ENCODE measurements at regions not wholly inside any gene's neighbourhood (a gene's known extent, or its start where the extent isn't known, plus 50 kb on each side); places are given as distances from the start of the nearest gene placed in this dataset.

GRCh38 chr4:57249083-57249482, 138.9 kb upstream of the IGFBP7 start:
- POLR2A ChIA-PET: no interaction called here

GRCh38 chr4:57243076-57243475, 132.9 kb upstream of the IGFBP7 start:
- intact Hi-C loops (cut with DNase I, micrococcal nuclease): no loop called here
- Histone ChIP-seq H3K4me3 (ENCODE audit: low read length) (no peak overlapping the region), H3K36me3 (ENCODE audit: insufficient read depth, low read length) (no peaks in the 10 kb centered on the region), H3K9me3 (ENCODE audit: control insufficient read depth in 1 of 2, insufficient read depth in 1 of 2, low read length in 2 of 2) (no peaks in the 10 kb centered on the region), H3K27ac (ENCODE audit: low read depth in 1 of 2, low read length in 2 of 2) (no peak overlapping the region), H3K27me3 (ENCODE audit: control insufficient read depth in 1 of 2, insufficient read depth in 2 of 2, low read length in 2 of 2) (no peaks in the 10 kb centered on the region), H3K4me1 (ENCODE audit: insufficient read depth, low read length) (no peaks in the 10 kb centered on the region)
- CTCF ChIA-PET: no interaction called here
- Mint-ChIP-seq H3K4me3 (no peak overlapping the region), H3K27ac (no peak overlapping the region), H3K9me3 (no peaks in the 10 kb centered on the region), H3K4me1 (ENCODE audit: low read depth) (no peaks in the 10 kb centered on the region), H3K27me3 (peaks cover 3% of the 10 kb centered on the region), H3K36me3 (ENCODE audit: low read depth) (no peaks in the 10 kb centered on the region)
- TF ChIP-seq CTCF (IDR thresholded peaks at IDR 0.05): no peak
- ATAC-seq (ENCODE audit: poor library complexity): no peak
- POLR2A ChIA-PET: no interaction called here
- DNase-seq: no peak

More at GRCh38 chr4:57249083-57249482, 138.9 kb upstream of the IGFBP7 start:
- Histone ChIP-seq H3K4me3 (ENCODE audit: low read length) (no peak overlapping the region), H3K36me3 (ENCODE audit: insufficient read depth, low read length) (no peaks in the 10 kb centered on the region), H3K4me1 (ENCODE audit: insufficient read depth, low read length) (no peaks in the 10 kb centered on the region), H3K9me3 (ENCODE audit: control insufficient read depth in 1 of 2, insufficient read depth in 1 of 2, low read length in 2 of 2) (no peaks in the 10 kb centered on the region), H3K27ac (ENCODE audit: low read depth in 1 of 2, low read length in 2 of 2) (no peak overlapping the region), H3K27me3 (ENCODE audit: control insufficient read depth in 1 of 2, insufficient read depth in 2 of 2, low read length in 2 of 2) (no peaks in the 10 kb centered on the region)
- no peaks in the 10 kb centered on the region for H3K36me3 Mint-ChIP-seq (ENCODE audit: low read depth)
- no peaks in the 10 kb centered on the region for H3K9me3 Mint-ChIP-seq
- ATAC-seq (ENCODE audit: poor library complexity): no peak
- no peak overlapping the region for H3K27ac Mint-ChIP-seq
- intact Hi-C loops (cut with DNase I, micrococcal nuclease): no loop called here
- no peak for DNase-seq
- CTCF ChIA-PET: no interaction called here
- no peaks in the 10 kb centered on the region for H3K4me1 Mint-ChIP-seq (ENCODE audit: low read depth)
- no peak for TF ChIP-seq CTCF (IDR thresholded peaks at IDR 0.05)
- H3K27me3 Mint-ChIP-seq: peaks cover 3% of the 10 kb centered on the region
- H3K4me3 Mint-ChIP-seq: no peak overlapping the region

GRCh38 chr4:57234252-57234775, 124.1 kb upstream of the IGFBP7 start:
- ChIA-PET CTCF (no interaction called here), POLR2A (no interaction called here)

More at GRCh38 chr4:57234252-57234775, 124.1 kb upstream of the IGFBP7 start:
- no peaks in the 10 kb centered on the region for H3K27me3 ChIP-seq (ENCODE audit: control insufficient read depth in 1 of 2, insufficient read depth in 2 of 2, low read length in 2 of 2)
- Mint-ChIP-seq H3K4me1 (ENCODE audit: low read depth) (no peaks in the 10 kb centered on the region), H3K9me3 (no peaks in the 10 kb centered on the region), H3K4me3 (no peak overlapping the region), H3K27me3 (peaks cover 4% of the 10 kb centered on the region), H3K27ac (no peak overlapping the region), H3K36me3 (ENCODE audit: low read depth) (no peaks in the 10 kb centered on the region)
- DNase-seq: no peak
- H3K9me3 ChIP-seq (ENCODE audit: control insufficient read depth in 1 of 2, insufficient read depth in 1 of 2, low read length in 2 of 2): no peaks in the 10 kb centered on the region
- no peaks in the 10 kb centered on the region for H3K4me1 ChIP-seq (ENCODE audit: insufficient read depth, low read length)
- intact Hi-C loops (cut with DNase I, micrococcal nuclease): no loop called here
- no peak overlapping the region for H3K27ac ChIP-seq (ENCODE audit: low read depth in 1 of 2, low read length in 2 of 2)
- TF ChIP-seq CTCF (IDR thresholded peaks at IDR 0.05): no peak
- no peaks in the 10 kb centered on the region for H3K36me3 ChIP-seq (ENCODE audit: insufficient read depth, low read length)
- no peak for ATAC-seq (ENCODE audit: poor library complexity)
- H3K4me3 ChIP-seq (ENCODE audit: low read length): no peak overlapping the region

Data from CD4-positive, alpha-beta T cell (primary cell).